HG02759 (cell line): ENCODE measurements at regions not wholly inside any gene's neighbourhood (a gene's known extent, or its start where the extent isn't known, plus 50 kb on each side); places are given as distances from the start of the nearest gene placed in this dataset.
A peak's percentile ranks its signal among the peaks of the same experiment; 100 is the strongest.
"Not testable (repeated sequence)": the region's sequence is repeated elsewhere in the genome, so short reads cannot be mapped to it uniquely, and the experiment has no call there.

Experiments
- ATAC-seq: cut with Tn5 transposase; IDR thresholded peaks from one replicate; pipeline ENCODE4 v1.9.1; 2021; ENCODE audit warnings: mild to moderate bottlenecking, moderate library complexity; ENCODE audit not compliant: unreplicated experiment

DNA sequence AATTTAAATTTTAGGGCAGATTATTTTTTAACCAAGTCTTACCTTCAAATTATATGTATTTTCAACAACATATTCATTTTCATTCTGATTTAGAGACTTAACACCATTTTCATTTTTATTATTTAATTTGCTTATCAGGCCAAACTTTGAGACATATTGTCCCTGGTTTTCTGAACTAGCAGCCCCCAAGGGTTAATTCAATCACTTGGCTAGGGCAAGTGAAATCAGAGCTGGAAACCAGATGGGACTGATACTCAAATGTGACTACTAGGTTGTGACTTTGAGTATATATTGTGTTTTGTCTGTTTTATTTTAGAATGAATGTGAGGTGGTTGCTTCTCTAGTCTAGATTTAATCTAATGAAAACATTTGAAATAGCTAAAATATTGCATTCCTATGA is 198.9 kb upstream of the PTGFR start:
- no peak for ATAC-seq

DNA sequence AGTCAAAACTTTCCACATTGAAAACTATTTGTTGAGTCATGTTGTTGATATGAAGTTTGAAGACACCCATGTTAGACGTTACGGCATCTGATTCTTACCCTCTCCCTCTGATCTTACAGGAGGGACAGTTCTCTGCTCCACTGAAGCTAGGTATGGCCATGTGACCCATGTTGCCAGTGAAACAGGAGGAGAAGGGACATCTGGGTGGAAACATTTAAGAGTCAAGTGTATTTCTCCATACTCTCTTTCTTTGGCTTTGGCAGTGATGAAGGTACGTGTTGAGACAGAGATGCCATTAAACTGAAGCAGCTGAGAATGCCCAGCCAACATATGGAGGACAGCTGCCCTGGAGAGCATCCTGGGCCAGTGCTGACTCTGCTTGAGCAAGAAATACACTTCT is 198.4 kb upstream of the PTGFR start:
- no peak for ATAC-seq

DNA sequence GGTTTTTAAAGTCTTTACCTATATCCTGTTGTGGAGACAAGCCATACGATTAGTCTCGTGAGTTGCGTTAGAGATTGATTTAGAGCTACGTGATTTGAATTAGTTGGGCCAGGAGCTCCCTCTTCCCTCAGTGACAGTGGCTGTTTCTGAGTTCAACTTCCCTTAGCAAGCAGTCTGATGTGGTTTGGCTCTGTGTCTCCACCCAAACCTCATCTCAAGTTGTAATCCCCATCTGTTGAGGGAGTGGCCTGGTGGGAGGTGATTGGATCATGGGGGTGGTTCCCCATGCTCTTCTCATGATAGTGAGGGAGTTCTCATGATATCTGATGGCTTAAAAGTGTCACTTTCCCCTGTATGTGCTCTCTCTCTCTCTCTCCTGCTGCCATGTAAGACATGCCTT is 192.9 kb upstream of the PTGFR start:
- no peak for ATAC-seq

DNA sequence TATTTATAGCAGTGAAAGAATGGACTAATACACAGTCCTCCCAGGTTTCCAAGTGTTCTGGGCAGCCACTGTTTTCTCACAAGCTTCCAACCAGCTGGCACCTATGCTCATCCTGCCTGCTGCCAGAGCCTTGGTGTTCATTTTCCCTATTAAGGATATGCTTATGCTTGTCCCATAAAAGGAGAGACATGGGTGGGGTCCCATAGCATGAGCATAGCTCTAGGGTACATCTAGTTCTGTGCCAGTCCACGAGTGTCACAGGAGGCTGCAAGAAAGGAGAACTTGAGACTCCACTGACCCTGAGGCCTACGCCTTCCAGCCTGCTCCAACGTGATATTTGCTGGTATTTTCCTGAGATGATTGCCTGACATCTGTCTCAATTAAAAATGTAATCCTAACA is 192.4 kb upstream of the PTGFR start:
- ATAC-seq = no peak

DNA sequence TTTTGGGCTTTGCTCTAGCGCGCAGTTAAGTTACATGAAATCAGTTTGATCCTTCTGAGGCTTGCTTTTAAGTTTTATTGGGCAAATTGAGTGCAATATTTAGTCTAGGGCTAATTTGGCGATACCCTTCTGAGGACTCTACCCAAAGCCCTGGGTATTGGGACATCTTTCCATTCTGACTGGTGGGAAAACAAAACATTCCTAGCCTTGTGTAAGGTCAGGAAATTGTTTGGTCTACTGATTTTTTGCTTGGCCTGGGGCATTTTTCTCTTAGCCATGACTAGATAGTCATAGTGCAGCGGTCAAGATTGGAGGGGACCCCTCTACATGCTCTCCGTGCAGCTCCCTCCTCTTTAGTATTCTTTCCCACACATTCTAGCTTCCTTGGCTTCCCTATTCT is 189.6 kb upstream of the PTGFR start:
- no peak for ATAC-seq

DNA sequence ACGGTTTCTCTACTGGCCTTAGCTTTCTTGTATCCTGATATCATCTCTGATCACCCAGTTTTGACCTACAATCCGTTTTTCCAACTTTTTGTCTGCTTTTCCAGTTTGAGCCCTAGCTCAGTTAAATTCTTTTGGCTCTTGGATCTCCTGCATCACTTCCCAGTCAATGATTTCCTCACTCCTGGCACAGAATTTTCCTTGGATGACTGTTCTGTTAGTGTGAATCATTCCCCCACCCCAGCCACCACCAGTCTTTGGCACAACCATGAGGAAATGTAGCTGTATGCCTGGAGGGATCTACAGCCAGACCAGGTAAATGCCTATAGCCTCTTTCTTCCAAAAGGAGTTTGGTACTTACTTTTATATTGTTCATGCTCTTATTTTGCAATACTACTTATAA is 187.2 kb upstream of the PTGFR start:
- no peak for ATAC-seq

DNA sequence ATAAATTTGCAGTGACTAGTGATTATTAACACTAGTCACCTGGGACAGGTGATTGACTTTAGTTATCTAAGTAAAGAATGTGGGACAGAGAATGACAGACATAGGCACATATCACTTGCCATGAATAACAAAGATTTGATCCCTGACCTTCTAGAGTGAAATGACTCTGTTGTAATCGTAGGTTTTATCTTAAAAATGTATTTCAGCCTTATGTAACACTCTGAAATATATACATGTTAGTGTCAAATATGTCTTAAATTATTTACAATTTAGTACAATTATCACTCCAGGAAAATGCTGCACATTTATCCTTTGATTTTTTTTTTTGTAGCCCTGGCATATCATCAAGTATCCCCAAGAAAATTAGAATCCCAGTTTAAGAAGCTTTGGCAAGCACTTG is 186.4 kb upstream of the PTGFR start:
- ATAC-seq = no peak

DNA sequence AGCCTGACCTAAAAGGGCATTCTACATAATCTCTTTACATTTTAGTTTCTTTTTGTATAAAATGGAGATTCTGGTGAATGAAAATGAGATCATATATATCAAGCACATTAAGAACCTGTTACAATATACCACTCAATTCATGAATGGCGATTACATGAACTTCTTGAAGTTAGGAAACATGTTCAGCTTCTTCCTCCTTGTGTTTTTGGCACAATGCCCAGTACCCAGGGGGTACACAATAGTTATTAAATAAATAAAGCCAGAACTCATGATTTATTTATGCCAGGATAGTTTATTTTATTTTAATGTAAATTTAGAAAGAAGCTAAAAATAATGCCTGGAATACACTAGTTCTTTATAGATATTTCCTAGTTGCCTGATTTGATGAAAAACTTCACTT is 186.0 kb upstream of the PTGFR start:
- no peak for ATAC-seq

DNA sequence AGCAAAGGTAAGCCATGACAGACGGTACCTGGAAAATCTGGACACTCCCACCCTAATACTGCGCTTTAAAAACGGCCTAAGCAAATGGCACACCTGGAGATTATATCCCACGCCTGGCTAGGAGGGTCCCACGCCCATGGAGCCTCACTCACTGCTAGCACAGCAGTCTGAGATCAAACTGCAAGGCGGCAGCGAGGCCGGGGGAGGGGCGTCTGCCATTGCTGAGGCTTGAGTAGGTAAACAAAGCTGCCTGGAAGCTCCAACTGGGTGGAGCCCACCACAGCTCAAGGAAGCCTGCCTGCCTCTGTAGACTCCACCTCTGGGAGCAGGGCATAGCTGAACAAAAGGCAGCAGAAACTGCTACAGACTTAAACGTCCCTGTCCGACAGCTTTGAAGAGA is 180.5 kb upstream of the PTGFR start:
- not testable (repeated sequence) for ATAC-seq

DNA sequence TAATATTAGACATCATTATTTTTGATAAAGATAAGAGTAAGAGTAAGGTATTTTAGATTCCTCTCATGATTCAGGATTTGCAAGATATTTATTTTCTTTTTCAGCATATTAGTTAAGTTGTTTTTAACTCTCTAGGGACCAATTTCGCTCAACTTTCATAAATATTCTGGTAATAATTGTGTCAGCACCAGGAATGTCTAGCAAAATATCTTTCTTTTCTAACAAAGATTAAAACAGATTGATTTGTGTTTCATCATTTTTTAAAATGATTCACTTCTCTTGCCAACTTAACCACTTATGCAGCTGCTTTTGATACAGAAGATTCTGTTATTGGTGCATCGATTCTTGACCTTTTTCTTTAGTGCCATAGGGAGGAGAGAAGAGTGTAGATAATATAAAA is 172.8 kb upstream of the PTGFR start:
- ATAC-seq = no peak

DNA sequence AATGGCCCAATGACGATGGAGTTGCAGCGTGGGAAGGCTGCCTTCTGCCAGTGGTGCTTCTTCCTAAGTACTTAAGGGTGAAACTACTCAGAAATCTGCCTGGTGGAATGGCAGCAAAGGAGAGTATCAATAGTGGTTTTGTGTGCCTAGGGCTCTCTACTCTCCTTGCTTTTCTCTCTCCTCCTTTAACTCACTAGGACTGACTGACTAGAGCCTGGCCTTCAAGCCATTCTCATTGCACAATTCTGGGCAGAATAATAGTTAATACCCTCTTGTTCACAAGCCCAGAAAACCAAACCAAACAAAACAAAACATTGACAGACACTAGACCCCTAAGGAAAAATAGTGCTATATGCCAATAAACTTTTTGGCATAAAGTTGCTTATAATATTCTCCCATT is 171.2 kb upstream of the PTGFR start:
- ATAC-seq = no peak

DNA sequence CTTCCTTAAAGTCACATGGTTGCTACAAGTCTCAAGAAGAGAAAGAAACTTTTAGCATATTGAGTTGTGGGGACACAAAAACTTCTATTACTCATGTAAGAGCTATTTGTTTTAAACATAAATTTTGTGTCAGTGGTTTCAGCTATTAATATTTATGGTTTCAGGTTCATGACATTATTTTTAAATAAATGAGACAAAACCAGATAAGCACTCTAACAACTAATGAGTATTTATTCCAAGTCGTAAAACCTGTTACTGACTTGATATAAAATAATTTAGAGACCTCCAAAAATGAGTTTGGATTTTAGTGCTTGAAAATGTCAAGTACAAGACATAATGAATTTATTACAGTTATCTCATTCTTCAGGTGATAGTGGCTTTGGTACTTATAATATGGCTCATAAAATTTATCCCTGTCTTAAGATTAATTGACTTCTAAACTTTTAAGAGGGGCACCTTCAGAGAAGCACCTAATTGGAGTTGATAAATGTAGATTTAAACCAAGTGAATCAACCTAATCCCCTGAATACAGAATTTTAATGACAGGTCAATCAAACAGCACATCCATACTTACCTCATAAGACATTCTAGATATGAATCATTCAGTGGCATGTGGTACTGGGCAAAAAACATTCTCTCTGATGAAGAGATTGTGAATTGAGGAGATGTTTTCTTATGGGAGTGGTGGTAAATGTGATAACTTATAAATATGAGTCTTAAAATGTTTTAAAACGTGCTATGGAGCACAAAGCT is 167.7 kb upstream of the PTGFR start:
- no peak for ATAC-seq

DNA sequence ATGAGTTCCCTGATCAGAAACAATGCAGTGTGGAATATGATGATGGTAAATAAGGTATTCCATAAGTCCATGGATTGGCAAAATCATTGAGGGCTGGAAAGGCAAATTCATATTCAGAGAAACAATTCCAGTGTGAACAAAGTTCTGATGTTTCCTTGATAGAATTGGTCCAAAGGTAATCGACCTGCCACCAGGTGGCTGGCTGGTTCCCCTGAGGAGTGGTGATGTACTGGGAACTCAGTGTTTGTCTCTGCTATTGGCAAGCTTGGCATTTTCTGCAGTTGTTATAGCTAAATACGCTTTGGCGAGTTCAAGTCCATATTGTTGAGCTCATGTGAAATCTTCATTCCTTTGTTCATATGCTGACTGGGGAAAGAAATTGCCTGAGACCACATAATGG is 165.5 kb upstream of the PTGFR start:
- no peak for ATAC-seq

DNA sequence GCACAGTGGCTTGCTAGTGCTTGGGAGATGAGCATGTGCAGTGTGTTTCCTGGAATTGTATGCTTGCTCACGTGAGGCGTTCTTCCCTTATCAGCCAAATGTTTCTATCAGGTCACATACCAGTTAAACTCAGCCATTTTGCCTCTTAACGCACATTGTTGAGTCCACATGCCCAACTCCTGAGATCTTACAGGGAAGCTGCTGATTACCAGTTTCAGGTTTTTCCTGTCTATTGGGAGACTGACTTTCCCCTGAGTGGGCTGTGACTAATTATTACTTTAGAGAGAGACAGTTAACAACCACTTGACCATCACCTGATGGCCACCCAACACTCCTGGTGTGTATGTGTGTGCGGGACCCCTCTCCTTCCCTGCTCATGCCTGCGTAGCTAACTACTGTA is 161.3 kb upstream of the PTGFR start:
- ATAC-seq = no peak

DNA sequence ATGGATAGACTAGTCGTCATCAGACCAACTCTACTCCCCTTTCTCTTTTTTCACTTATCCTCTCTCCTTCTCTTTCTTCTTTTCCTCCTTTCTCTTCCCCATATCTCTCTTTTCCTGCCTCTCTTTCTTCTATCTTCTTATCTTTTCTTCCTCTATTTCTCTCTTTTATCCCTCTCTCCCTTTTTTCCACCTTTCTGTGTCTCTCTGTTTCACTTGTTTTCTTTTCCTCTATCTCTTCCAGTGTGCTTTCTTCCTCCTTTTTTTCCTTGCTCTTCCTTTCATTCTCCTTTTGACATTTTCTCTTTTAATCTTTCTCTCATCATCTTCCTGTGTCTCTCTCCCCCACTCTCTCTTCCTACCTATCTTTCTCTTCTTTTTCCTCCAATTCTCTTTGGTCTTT is 159.0 kb upstream of the PTGFR start:
- ATAC-seq = no peak

DNA sequence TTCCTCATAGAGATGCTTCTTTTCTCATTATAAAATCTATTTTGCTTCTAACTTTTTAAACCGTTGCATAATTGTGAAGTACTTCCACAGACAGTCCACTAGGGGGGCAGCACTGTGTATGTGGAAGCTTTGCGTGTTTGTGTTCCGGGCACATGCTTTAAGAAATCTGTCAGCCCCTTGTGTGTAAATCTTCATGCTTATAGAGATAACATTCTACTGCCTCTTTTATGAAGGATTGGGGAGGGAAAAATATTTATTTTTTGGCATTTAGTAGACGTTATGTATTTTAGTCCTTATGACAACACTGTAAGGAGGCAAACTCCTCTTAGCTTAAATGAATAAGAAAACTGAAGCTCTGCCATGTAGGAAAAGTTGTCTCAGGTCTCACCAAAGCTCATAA is 157.3 kb upstream of the PTGFR start:
- peak; percentile 81 for ATAC-seq

DNA sequence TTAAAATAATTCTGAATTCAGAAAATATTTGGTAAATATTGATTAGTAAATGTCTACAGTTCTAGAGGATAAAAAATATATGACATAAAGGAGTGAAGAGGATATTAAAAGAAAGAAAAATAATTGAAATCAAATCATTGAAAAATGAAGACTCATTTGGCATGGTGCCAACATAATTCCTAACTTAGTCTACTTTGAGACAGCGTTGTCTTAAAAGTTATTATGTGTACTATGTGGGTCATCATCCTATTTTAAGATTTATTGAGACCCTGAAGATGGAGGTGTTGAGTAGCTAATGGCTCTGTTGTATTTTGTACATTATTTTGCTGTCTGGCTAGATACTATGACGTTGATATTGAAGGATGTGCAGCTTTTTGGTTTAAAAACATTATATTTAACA is 156.7 kb upstream of the PTGFR start:
- ATAC-seq = no peak

DNA sequence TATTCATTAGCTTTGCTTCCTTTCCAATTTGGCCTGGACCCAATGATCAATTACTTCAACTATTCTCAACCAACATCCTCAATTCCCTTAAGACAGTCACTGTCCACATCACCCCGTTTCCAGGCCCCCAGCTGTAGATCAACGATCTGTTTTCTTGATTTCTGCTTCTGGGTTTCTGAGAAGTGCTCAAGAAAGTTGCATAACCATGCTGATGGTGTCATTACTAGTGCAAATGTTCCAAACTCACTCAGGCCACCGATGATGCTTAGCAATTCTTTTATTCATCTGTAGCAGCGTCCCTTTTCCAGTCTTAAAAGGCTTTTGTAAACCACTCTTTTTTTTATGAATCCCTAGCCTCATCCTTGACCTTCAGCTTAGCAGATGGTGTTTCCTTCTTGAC is 155.8 kb upstream of the PTGFR start:
- ATAC-seq = no peak

DNA sequence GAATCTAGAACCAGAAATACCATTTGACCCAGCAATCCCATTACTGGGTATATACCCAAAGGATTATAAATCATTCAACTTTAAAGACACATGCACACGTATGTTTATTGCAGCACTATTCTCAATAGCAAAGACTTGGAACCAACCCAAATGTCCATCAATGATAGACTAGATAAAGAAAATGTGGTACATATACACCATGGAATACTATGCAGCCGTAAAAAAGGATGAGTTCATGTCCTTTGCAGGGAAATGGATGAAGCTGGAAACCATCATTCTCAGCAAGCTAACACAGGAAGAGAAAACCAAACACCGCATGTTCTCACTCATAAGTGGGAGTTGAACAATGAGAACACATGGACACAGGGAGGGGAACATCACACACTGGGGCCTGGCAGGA is 154.0 kb upstream of the PTGFR start:
- not testable (repeated sequence) for ATAC-seq

DNA sequence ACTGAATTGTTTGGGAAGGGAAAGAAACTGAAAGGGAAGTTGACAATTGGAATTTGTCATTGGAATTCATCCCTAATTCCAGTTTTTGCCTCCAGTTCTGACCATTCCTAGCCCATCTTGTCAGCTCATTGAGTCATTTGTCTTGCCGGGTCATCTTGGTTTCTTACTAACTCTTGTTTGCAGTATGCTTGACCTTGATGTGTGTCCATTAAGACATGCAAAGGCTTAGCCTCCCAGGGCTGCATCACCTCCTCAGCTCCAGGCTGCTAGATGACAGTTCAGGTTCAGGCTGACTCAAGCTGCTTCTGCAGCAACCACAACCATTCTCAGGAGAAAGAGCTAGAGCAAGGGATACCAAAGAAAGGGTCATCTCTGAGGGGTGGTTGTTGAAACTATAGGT is 151.3 kb upstream of the PTGFR start:
- ATAC-seq = no peak

DNA sequence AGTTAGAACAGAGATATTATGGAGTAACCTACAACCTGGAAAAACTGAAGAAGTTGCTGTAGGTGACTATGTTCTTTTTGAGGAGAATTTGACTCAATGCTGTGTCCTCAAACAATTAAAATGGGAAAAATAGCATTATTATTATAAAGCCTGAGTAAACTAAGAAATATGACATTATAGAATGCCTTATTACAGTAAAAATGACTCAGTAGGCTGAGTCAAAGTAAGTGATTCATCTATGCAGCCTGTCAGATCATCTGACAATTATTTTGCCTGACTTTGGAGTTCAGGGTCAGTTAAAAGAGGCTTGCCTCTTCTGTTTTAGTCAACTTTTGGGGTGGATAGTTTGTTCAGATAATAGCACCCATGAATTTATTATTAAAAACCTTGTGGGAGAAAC is 150.8 kb upstream of the PTGFR start:
- ATAC-seq = no peak

DNA sequence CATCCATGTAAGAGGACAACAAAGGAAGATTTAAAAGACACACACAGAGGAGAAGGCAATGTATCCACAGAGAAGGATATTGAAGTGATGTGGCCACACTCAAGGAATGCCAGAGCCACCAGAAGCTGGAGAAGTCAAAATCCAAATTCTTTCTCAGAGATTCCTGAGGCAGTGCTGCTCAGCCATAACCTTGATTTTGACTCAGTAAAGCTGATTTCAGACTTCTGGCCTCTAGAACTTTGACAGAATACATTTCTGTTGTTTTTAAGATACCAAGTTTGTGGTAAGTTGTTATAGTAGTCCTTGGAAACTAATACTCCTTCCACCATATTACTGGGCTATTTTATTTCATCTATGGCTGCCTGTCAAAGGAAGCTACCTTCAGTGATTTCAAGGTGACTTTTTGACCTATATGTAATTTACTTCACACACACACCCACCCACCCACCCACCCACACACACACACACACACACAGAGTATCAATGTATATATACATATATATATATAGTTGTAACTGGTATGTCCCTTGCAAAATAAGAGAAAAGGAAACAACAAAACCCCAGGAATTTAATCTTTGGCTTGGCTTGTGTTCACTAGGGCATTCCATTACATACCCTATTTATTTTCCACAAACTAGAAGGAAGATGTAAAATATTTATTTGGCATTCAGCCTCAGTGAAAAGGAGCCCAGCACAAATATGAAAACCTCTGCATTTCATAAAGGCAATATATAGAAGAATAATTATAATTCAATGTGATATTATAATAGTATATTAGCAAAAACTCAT is 142.1 kb upstream of the PTGFR start:
- ATAC-seq = no peak
